NOMO-1 treated with DMSO at 0.1 percent for 48 hours (cell line): ENCODE measurements at regions not wholly inside any gene's neighbourhood (a gene's known extent, or its start where the extent isn't known, plus 50 kb on each side); places are given as distances from the start of the nearest gene placed in this dataset.
A peak's percentile ranks its signal among the peaks of the same experiment; 100 is the strongest.
"Not testable (repeated sequence)": the region's sequence is repeated elsewhere in the genome, so short reads cannot be mapped to it uniquely, and the experiment has no call there.

Experiments used
- DNase-seq: peaks from one replicate; lab custom pipeline; 2025; ENCODE audit not compliant: unreplicated experiment; lab: John Stamatoyannopoulos, UW

- no peak for DNase-seq
Measured at GRCh38 chr14:103186909-103187586, 63.8 kb downstream of the TNFAIP2 start.

- DNase-seq, result no peak
Measured at GRCh38 chr14:103187911-103188310, 64.7 kb downstream of the TNFAIP2 start.

GRCh38 chr14:103188810-103189480 lies 65.7 kb downstream of the TNFAIP2 start:
- DNase-seq, result no peak

GRCh38 chr14:103189481-103190470 lies 66.5 kb downstream of the TNFAIP2 start:
- DNase-seq, result no peak

GRCh38 chr14:103190741-103191140 lies 67.5 kb downstream of the TNFAIP2 start:
- no peak for DNase-seq

GRCh38 chr14:103191844-103192243 lies 68.6 kb downstream of the TNFAIP2 start:
- DNase-seq, result no peak

GRCh38 chr14:103192246-103192840 lies 69.1 kb downstream of the TNFAIP2 start:
- DNase-seq, result no peak

- DNase-seq, result not testable (repeated sequence)
Measured at GRCh38 chr14:103192861-103193260, 69.6 kb downstream of the TNFAIP2 start.

- DNase-seq, result not testable (repeated sequence)
Measured at GRCh38 chr14:103193491-103193890, 70.2 kb downstream of the TNFAIP2 start.

- DNase-seq, result peak; percentile 30
Measured at GRCh38 chr14:103194256-103195045, 71.2 kb downstream of the TNFAIP2 start.

- no peak for DNase-seq
Measured at GRCh38 chr14:103195828-103196615, 72.8 kb downstream of the TNFAIP2 start.

- DNase-seq, result no peak
Measured at GRCh38 chr14:103196716-103197115, 73.5 kb downstream of the TNFAIP2 start.

- DNase-seq, result peak; percentile 69
Measured at GRCh38 chr14:103198131-103199105, 75.2 kb downstream of the TNFAIP2 start.

GRCh38 chr14:103199124-103199523 lies 75.9 kb downstream of the TNFAIP2 start:
- no peak for DNase-seq

- DNase-seq, result no peak
Measured at GRCh38 chr14:103201801-103202200, 78.5 kb downstream of the TNFAIP2 start.

GRCh38 chr14:103204852-103205540 lies 81.7 kb downstream of the TNFAIP2 start:
- DNase-seq, result no peak

- DNase-seq, result no peak
Measured at GRCh38 chr14:103205541-103205906, 82.3 kb downstream of the TNFAIP2 start.

GRCh38 chr14:103206023-103206481 lies 82.8 kb downstream of the TNFAIP2 start:
- no peak for DNase-seq
